GM21515 (cell line): ENCODE measurements at regions not wholly inside any gene's neighbourhood (a gene's known extent, or its start where the extent isn't known, plus 50 kb on each side); places are given as distances from the start of the nearest gene placed in this dataset.

Experiments used
- ATAC-seq: cut with Tn5 transposase; IDR thresholded peaks from one replicate; pipeline ENCODE4 v1.9.1; 2021; ENCODE audit not compliant: unreplicated experiment

DNA sequence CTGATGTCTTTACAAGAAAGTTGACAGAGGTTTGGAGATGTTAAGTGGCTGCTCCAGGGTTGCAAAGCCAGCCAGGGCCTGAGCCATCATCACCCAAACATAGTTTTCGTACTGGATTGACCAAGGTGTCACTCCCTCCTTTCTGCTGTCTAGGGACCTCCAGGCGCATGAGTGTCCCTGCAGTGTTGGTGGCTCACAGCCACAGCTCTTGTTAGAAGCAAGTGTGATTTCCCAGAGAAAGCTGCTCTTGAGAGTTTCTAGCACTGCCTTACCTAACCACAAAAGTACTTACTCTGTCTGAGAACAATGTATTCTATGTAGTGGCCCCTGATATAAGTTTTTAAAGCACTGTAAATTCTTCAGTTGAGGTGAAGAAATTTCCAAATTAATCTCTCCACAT is 144.1 kb downstream of the SOX2 start:
- ATAC-seq, result no peak

DNA sequence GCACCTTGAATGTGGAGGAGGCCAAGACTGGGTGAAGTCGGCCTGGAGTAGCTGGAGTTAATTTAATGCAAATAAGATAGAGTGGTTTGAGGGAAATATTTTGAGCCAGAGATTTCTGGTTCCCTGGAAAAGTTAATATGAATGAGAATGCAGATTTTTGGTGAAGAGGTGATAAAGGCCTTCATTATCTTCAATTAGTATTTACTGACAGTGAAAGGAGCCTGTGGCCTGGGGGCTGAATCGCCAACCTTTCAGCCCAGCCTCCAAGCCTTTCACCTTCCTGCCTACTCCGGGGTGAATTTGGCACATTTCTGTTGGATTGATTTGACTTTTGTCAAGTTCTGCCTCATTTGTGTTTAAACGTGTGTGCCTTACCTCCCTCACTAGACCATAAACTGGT is 147.8 kb downstream of the SOX2 start:
- ATAC-seq, result no peak

DNA sequence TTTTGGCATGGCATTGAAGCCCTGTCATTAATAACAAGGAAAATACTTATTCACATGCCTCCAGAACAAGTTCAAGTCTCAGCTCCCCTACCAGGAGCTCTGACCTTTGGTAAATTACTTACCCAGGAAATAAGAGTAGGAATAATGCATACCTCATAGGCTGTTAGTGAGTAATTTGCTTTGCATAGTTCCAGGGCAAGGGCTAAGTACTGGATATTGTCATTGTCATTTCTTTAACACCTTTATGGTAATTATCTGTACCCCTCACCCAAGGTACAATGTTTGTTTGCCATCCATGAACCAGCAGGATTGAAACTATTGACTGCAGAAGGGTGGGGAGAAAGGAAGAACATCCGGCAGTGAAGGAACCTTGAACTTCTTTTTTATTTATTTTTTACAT is 148.5 kb downstream of the SOX2 start:
- no peak for ATAC-seq

DNA sequence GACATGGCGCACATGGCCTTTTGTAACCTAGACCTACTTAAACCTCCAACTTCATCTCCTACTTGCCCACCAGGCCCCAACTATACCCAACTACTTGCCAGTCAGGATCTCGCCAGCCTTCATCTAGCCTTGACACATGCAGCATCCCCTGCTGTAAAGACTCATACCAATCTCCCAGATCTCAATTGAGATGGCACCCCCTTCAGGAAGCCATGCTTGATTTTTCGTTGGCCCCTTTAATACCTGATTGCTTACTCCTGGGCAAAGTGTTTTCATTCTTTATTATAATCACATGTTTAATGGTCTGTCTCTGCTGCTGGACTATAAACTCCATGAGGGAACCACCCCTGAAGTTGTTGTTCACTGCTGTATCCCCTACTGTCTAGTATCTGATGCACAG is 150.8 kb downstream of the SOX2 start:
- ATAC-seq, result no peak

DNA sequence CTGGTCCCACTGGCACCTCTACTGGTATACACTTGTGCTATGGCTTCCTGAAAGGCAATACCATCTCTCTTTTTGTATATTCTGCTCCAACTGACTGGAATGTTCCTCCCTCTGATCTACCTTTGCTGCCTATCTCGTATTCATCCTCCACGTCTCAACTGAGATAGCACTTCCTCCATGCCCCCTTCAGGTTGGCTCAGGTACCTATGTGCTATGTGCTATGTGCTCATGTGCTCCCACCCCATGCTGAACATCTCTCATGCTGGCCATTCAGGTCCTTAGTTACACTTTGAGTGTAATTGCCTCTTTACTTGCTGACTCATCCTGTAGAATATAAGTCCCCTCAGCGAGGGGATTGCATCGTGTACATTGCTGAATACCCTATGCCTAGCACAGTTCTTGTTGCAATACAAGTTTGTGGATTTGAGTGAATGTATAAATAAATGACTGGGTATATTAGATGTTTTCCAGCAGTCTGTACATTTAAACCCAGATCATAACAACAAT is 156.9 kb downstream of the SOX2 start:
- ATAC-seq, result no peak

DNA sequence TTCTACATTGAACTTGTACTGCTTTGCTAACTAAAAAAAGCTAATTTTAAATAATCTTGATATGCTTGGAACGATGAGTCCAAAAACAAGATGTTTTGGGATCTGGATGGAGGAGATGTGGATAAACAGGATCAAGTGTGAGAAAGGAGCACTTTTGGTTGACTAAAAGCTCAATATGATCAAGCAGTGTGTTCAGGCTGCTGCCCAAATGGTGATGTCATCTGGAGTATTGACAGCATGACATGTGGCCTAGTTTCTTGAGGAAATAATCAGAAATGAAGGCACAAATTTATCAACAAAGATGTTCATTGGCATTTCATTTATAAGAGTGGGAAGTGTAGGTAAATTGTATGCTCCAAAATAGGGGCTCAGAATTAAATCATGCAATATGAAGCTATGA is 161.2 kb downstream of the SOX2 start:
- no peak for ATAC-seq

DNA sequence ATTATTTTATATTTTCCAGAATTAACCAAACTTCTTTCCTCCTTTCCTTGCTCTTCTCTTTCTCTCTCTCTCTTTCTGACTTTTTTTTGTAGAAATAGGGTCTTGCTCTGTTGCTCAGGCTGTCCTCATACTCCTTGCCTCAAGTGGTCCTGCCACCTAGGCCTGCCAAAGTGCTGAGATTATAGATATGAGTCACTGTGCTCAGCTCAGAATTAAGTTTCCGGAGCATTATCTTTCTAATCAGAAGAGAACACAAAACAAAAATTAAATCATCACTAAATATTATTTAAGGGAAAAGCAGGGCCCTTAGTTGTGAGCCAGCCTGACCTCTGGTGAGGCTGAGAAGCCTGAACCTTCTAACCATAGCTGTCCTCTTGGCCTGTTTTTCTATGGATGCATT is 168.2 kb downstream of the SOX2 start:
- no peak for ATAC-seq

DNA sequence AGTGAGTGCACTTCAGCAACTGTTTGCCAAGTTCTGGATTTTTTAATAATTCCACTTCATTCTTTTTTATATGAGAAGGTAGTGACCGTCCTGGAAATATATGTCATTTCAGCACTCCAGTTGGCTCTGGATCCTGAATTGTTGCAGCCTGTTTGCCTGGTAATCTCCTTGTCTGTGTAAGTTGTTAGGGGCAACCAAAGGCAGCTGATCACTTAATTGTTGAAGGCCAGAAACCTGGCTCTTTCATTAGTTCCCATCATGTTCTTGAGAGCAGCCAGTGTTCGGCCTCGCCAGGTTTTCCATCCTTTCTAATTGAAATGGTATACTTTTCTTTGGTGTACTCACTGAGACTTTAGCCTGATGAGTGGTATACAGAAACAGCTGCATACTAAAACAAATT is 168.6 kb downstream of the SOX2 start:
- no peak for ATAC-seq

DNA sequence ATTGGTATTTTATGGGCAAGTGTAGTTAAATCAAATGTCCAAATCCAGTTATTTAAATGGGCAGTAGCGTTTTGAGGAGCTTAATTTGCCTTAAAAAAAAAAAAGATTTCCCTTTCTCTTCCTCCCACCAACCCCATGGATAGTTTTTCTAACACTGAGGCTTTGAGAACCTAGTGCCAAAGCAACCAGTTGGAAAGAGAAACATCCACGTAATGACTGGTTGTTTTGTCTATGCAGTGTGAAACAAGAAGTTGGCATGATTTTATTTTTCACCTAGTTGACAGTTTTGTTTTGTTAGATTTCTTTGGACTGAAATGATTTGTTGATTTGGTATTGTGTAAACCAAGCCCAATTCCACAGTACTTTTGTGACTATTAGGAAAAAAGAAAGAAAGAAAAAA is 170.0 kb downstream of the SOX2 start:
- ATAC-seq, result no peak

DNA sequence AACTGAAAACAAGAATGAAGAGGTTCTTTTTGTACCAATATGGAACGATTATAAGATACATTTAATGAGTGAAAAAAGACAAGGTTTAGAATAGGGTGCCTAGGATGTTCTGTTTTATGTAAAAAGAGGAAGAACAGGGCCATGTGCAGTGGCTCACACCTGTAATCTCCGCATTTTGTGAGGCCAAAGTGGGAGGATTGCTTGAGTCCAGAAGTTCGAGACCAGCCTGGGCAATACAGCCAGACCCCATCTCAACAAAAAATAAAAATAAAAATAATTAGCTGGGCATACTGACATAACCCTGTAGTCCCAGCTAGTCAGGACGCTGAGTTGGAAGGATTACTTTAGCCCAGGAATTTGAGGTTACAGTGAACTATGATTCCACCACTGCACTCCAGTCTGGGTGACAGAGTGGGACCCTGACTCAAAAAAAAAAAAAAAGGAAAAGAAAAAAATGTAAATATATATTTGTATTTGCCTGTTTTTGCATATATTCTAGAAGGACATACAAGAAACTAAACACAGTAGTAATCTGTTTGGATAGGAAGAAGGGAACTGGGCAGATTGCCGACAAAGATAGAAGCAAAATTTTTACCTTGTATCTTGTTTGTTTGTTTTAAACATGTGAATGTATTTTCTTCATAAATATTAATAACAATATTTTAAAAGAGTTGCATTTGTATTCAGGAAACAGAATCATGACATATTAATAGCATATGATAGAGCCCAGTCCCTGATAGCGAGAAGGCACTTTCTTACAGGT is 174.3 kb downstream of the SOX2 start:
- ATAC-seq, result no peak

DNA sequence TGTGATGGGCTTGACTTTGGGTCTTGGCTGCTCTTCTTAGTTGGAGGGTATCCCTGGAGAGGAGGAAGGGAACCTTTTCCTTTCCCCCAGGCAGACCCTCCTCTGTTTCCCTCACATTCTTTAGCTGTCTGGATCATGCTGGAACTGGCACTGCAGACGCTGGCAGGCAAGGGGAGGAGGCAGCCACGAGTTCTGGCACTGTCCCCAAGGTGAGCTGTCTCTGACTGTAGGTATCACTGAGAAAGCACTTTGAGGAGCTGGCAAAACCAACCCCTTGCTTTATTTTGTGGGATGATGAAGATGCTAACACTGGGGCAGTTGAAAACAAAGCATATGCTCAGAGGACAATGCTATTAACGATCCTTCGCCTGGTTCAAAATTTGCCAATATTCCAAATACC is 175.0 kb downstream of the SOX2 start:
- no peak for ATAC-seq

DNA sequence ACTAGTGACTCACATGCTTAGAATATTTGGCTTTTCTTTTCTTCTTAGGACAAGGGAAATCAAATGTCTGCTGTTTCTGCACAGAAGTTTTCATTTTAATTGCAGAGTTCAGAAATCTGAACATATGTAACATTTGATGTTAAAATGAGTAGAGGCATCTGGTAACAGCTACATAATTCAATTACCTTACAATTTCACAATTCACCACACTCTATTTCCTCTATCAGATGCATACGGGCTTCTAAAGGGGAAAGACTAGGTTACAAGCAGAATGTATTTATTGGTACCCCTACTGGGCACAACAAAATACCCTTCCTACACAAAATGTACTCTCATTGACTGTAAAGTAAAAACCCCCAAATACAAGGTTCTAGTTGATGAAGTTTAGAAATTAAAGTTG is 176.0 kb downstream of the SOX2 start:
- no peak for ATAC-seq

DNA sequence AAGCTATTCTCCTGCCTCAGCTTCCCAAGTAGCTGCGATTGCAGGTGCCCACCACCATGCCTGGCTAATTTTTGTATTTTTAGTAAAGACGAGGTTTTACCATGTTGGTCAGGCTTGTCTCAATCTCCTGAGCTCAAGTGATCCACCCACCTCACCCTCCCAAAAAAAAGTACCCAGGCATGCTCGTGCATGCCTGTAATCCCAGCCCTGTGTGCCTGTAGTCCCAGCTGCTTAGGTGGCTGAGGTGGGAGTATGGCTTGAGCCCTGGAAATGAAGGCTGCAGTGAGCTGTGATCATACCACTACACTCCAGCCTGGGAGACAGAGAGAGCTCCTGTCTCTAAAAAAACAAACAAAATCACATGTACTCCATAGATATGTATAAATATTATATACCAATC is 176.5 kb downstream of the SOX2 start:
- ATAC-seq, result no peak

DNA sequence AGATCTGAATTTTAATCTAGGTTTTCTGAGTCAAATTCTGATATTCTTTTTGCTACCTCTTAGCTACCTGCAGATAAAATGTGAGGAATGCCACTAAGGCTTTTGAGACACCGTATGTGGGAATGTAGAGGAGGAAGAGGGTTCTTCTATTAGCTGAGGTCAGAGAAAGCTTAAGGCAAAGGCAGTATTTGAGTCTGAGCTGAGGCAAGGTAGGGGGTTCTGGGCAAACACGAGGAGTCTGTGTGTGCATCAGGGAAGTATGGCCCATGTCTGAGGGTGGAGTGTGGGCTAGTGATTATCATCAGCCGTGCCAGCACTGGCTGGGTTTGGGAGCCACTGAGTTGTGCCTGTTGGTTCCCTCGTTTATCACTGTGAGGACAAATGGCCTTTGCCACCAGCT is 181.1 kb downstream of the SOX2 start:
- ATAC-seq, result no peak

DNA sequence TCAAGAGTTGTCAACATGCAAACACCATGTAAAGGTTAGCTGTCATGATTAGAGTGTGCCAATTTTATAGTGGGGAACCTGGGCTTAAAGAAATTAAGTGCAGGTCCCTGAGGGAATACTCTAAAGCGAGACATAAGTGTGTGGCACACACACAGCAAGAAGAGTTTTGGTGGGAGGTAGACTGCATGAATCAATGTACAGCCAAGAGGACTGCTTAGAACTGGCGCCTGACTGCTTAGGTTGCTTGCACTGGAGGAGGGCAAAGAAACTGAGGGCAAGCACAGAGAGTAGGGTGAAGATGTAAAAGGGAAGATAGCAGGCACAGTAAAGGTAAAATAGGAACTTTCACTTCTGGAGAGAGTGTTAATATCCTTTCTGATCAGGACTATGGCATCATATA is 184.9 kb downstream of the SOX2 start:
- peak; percentile 31 for ATAC-seq

DNA sequence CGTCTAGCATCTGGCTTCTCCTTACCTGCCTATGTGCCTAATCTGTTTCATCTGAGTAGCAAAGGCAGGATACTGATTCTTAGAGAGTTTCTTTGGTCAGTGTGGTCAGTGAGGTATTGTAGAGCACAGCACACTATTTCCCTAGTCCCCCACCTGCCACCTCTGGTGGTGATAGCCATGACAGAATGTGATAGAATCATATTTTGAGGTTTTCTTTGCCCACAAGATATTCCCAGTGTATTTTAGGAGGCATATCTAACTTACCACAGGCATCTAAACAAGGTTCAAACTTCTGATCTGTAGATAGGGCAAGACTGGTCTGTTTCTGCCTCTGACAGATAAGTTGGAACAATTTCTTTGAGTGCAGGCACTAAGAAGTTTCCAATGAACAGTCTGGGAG is 188.0 kb downstream of the SOX2 start:
- ATAC-seq, result peak; percentile 43

DNA sequence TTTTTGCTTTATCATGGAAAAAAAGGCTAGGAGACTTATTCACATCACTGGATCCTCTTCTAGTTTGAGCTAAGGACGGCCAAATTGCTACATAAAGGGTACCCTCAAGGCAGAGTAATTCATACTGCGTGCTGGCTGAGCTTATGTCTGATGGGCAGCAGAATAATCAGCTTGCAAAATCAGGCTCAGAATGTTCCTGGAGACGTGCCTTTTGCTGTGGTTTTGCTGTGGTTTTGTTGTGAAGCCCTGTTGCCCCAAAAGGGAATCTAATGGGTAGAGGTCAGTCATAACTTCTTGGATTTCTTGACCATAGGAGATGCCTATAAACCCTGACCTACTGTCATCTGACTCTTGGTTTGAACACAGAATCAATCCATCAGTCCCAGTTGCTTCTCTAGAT is 189.9 kb downstream of the SOX2 start:
- ATAC-seq, result no peak

DNA sequence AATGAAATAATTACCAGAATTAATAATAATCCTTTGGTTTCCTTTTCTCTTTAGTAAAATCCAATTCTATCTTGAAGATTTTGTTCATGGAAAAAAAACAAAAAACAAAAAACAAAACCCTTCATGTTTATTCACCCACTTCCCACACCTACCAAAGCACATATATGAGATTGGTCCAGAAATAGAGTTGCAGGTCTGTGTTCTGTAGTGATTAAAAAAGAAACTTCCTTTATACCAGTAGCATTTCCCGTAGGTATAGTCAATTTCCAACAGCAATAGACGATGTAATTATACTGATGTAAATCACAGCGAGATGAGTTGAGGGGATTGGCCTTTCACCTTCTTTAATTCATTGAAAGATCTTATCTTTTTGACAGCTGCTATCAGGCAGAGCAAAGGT is 194.6 kb downstream of the SOX2 start:
- peak; percentile 58 for ATAC-seq

DNA sequence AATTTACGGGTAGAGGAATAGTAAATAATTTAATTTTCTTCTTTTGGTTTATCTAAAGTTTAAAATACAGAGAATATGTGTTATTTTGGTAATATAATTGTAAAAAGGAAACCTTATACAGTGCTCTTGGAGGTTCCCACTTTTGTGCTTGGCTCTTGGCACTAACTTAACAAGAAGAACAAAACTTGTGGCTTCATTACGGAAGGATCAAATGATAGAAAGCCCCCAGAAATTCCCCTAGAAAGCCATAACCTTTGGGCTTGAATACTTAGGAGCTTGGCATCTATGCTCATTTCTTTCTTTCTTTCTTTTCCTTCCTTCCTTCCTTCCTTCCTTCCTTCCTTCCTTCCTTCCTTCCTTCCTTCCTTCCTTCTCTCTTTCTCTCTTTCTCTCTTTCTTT is 197.5 kb downstream of the SOX2 start:
- ATAC-seq, result no peak

DNA sequence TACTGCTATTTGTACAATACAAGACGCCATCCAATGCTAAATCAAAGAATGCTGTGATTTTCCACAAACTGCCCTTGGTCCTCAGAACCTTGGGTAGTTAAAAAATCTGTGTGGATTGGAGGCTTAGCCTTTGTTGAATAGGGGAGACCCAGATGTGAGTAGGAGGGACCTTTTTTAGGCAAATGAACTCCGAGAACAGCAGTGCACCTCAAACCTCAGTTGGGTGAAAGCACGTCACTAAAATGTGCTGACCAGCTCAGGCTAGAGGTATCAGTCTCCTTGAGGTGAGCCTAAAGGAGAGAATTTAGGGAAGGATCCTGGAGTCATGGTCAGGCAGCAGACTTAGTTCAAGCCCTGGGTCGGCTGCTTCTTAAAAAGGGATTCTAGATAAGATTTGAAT is 200.7 kb downstream of the SOX2 start:
- peak; percentile 63 for ATAC-seq

DNA sequence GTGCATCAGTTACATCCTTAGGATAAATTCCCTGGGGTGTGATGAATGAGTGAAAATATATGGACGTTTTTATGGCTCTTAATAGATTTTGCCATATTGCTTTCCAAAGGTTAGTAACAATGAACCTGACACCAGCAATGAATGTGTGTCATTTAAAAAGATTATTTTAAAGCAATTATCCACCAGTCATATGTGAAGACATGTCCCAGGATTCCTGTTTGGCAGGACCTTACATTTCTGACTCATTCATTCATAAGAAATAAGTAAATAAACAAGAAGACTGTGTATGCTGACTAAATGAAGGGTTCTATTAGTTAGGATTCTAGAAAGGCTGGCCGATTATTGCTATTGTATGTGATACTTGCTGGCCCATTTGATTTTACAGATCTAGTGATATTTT is 201.5 kb downstream of the SOX2 start:
- no peak for ATAC-seq

DNA sequence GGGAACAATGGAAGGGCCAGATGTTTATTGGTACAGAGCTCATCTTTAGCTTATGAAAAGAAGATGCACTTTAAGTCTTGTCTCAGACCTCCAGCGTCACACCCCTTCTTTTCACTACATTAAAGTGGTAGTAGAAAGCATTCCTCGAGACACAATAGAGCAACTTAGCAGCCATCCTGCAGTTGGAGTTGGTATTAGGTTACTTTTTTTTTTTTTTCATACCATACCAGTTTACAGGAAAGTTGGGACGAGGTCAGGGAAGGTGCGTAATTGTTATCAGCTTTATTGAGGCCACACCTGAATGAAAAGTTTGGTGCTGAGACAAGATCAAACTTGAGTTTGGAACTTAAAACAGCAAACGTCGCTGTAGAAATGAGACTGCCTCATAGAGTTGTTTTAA is 203.8 kb downstream of the SOX2 start:
- no peak for ATAC-seq

DNA sequence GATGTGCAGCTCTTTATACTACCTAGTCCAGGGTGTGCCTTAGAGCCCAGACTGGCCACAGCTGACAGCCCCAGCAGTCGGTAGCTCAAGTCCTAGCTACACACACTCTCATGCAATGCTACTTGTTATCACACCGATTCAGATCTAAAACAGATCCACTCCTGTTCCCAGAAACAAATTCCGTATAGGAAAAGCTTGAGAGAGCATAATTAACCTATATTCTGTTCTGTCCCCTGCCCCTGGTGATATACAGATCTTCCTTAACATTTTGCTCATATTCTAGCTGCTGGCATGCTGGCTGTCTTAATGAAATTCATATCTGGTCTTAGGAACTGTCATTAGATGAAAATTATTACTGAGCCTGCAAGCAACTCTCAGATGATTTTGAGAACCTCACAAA is 204.3 kb downstream of the SOX2 start:
- ATAC-seq, result no peak
